ENCODE measurements at regions not wholly inside any gene's neighbourhood (a gene's known extent, or its start where the extent isn't known, plus 50 kb on each side); places are given as distances from the start of the nearest gene placed in this dataset.

DNA sequence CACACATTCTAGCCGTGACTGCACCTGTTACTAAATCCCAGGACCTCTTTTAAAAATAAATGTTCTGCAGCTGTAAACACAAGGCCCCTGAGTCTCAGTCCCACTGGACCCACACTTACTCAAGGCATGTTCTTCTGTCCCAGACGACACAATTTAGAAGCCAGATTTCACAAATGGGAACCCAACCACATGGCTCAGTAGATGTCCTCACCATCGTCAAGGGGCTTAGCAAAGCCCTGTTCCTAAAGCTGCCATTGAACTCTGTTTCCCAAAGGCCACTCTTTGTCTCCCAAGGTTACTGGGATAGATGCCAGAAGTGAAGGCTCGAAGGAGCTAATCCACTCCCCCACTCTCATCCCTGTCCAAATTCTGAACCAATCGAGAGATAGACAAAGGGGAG, 301.0 kb downstream of the GALR1 start:
- Mint-ChIP-seq H3K36me3 (ENCODE audit: insufficient read depth, unreplicated experiment) (no peaks in the 10 kb centered on the region), H3K4me1 (ENCODE audit: insufficient read depth, unreplicated experiment) (no peaks in the 10 kb centered on the region), H3K9me3 (ENCODE audit: unreplicated experiment) (no peaks in the 10 kb centered on the region), H3K4me3 (ENCODE audit: unreplicated experiment) (no peak overlapping the region), H3K27ac (ENCODE audit: low read depth, unreplicated experiment) (no peak overlapping the region), H3K27me3 (ENCODE audit: insufficient read depth, unreplicated experiment) (no peaks in the 10 kb centered on the region)
- DNase-seq (ENCODE audit: unreplicated experiment), result no peak
- BruUV-seq (replicated peaks), result no TSS peak
- CTCF ChIA-PET, result no interaction called here
- intact Hi-C loops (cut with micrococcal nuclease), result no loop called here
- TF ChIP-seq, protein P1, sequence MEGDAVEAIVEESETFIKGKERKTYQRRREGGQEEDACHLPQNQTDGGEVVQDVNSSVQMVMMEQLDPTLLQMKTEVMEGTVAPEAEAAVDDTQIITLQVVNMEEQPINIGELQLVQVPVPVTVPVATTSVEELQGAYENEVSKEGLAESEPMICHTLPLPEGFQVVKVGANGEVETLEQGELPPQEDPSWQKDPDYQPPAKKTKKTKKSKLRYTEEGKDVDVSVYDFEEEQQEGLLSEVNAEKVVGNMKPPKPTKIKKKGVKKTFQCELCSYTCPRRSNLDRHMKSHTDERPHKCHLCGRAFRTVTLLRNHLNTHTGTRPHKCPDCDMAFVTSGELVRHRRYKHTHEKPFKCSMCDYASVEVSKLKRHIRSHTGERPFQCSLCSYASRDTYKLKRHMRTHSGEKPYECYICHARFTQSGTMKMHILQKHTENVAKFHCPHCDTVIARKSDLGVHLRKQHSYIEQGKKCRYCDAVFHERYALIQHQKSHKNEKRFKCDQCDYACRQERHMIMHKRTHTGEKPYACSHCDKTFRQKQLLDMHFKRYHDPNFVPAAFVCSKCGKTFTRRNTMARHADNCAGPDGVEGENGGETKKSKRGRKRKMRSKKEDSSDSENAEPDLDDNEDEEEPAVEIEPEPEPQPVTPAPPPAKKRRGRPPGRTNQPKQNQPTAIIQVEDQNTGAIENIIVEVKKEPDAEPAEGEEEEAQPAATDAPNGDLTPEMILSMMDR (IDR thresholded peaks at IDR 0.05; ENCODE audit: unreplicated experiment), result no peak
- POLR2A ChIA-PET, result no interaction called here

DNA sequence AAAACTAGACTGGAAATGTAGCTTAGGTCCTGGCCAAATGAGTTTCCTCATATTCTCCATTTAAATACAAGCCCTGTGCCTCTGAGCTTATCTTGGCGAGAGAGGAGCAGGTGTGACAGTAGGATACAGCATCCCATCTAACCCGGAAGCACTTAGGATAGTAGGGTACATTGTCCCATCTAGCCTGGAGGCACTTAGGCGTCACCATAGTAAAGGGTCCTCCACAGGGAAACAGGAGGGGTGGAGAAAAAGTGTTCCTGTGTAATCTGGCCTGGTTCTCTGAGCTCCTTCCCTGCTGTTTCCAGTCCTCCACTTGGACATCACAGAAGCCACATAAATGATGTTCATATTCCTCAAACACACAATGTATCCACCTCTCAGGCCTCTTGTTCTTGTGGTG, 301.4 kb downstream of the GALR1 start:
- H3K9me3 Mint-ChIP-seq (ENCODE audit: unreplicated experiment), result no peaks in the 10 kb centered on the region
- no TSS peak for BruUV-seq (replicated peaks)
- H3K4me3 Mint-ChIP-seq (ENCODE audit: unreplicated experiment), result no peak overlapping the region
- intact Hi-C loops (cut with micrococcal nuclease), result no loop called here
- TF ChIP-seq, protein P1 (IDR thresholded peaks at IDR 0.05; ENCODE audit: unreplicated experiment), result no peak
- H3K27me3 Mint-ChIP-seq (ENCODE audit: insufficient read depth, unreplicated experiment), result no peaks in the 10 kb centered on the region
- ChIA-PET CTCF (no interaction called here), POLR2A (no interaction called here)
- H3K36me3 Mint-ChIP-seq (ENCODE audit: insufficient read depth, unreplicated experiment), result no peaks in the 10 kb centered on the region
- H3K4me1 Mint-ChIP-seq (ENCODE audit: insufficient read depth, unreplicated experiment), result no peaks in the 10 kb centered on the region
- H3K27ac Mint-ChIP-seq (ENCODE audit: low read depth, unreplicated experiment), result no peak overlapping the region
- DNase-seq (ENCODE audit: unreplicated experiment), result no peak

DNA sequence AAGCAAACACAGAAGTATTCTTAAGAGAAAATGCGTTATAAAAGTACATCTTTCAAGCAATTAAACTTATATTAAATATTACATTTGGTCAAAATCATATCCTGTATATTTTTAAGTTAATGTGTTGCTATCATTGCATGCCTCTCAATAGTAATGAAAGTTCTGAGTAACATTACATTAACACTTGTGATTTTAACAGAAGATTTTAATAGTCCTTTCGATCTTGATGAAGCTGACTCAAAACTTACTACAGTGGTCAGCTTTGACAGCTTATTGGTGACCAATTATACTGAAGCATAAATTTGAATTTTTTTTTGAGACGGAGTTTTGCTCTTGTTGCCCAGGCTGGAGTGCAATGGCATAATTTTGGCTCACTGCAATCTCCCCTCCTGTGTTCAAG, 303.3 kb downstream of the GALR1 start:
- H3K27me3 Mint-ChIP-seq (ENCODE audit: insufficient read depth, unreplicated experiment), result no peaks in the 10 kb centered on the region
- no peak overlapping the region for H3K27ac Mint-ChIP-seq (ENCODE audit: low read depth, unreplicated experiment)
- H3K4me1 Mint-ChIP-seq (ENCODE audit: insufficient read depth, unreplicated experiment), result no peaks in the 10 kb centered on the region
- TF ChIP-seq, protein P1 (IDR thresholded peaks at IDR 0.05; ENCODE audit: unreplicated experiment), result no peak
- no peak overlapping the region for H3K4me3 Mint-ChIP-seq (ENCODE audit: unreplicated experiment)
- POLR2A ChIA-PET, result no interaction called here
- no TSS peak for BruUV-seq (replicated peaks)
- CTCF ChIA-PET, result no interaction called here
- no peaks in the 10 kb centered on the region for H3K36me3 Mint-ChIP-seq (ENCODE audit: insufficient read depth, unreplicated experiment)
- H3K9me3 Mint-ChIP-seq (ENCODE audit: unreplicated experiment), result no peaks in the 10 kb centered on the region
- intact Hi-C loops (cut with micrococcal nuclease), result no loop called here
- DNase-seq (ENCODE audit: unreplicated experiment), result no peak

DNA sequence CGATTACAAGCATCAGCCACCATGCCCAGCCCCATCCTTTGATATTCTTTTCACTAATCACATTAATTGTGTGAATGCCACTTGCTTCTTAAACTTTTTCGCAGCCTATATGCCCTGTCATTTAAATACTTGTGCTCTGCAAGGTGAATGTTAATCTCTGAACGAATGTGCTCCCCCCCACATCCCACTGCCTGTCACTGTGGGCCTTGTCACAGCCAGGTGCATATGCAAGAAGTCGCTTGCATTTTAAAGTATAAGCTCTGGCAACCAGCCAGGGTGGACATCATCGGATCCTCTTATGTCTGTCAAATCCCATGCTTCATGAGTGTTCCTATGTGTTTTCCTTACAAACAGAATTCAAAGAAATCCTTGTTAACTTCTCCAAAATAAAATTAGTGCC, 304.4 kb downstream of the GALR1 start:
- Mint-ChIP-seq H3K36me3 (ENCODE audit: insufficient read depth, unreplicated experiment) (no peaks in the 10 kb centered on the region), H3K4me1 (ENCODE audit: insufficient read depth, unreplicated experiment) (no peaks in the 10 kb centered on the region), H3K9me3 (ENCODE audit: unreplicated experiment) (no peaks in the 10 kb centered on the region), H3K27me3 (ENCODE audit: insufficient read depth, unreplicated experiment) (no peaks in the 10 kb centered on the region), H3K27ac (ENCODE audit: low read depth, unreplicated experiment) (no peak overlapping the region), H3K4me3 (ENCODE audit: unreplicated experiment) (no peak overlapping the region)
- ChIA-PET CTCF (interaction anchor here (0.8 kb wide), 1 partner anchor 13 kb away, joined by 3 read pairs; no protein-coding TSS in a partner anchor), POLR2A (interaction anchor here (0.6 kb wide), 1 partner anchor 17 kb away, joined by 5 read pairs; no protein-coding TSS in a partner anchor)
- intact Hi-C loops (cut with micrococcal nuclease), result no loop called here
- no peak for DNase-seq (ENCODE audit: unreplicated experiment)
- BruUV-seq (replicated peaks), result no TSS peak
- TF ChIP-seq, protein P1 (IDR thresholded peaks at IDR 0.05; ENCODE audit: unreplicated experiment), result no peak

Measured in MCF 10A (cell line).